Astrocyte (in vitro differentiated cells and primary cell): ENCODE measurements at regions not wholly inside any gene's neighbourhood (a gene's known extent, or its start where the extent isn't known, plus 50 kb on each side); places are given as distances from the start of the nearest gene placed in this dataset.

Experiments used
- DNase-seq: peaks from one replicate; pipeline ENCODE4 v3.0.0-alpha.2; 2010; ENCODE audit warnings: low read depth
- FAIRE-seq: peaks from 2 replicates; lab custom pipeline; 2011; peaks lifted over from hg19 to GRCh38; lab: Jason Lieb, UNC
- H2AFZ ChIP-seq: 2 replicates; pipeline ENCODE4 v1.6.0; 2012; ENCODE audit warnings: low read depth, low read length, inconsistent platforms
- H3K27ac ChIP-seq: 2 replicates; pipeline ENCODE4 v1.5.1; 2011; ENCODE audit warnings: low read depth, low read length, inconsistent platforms
- H3K27me3 ChIP-seq: 2 replicates; pipeline ENCODE4 v1.6.0; 2011; ENCODE audit warnings: low read length, inconsistent platforms; ENCODE audit not compliant: insufficient read depth
- H3K36me3 ChIP-seq: 2 replicates; pipeline ENCODE4 v1.5.1; 2011; ENCODE audit warnings: low read length, inconsistent platforms; ENCODE audit not compliant: insufficient read depth
- H3K4me1 ChIP-seq: 2 replicates; pipeline ENCODE4 v1.5.1; 2011; ENCODE audit warnings: low read length, inconsistent platforms; ENCODE audit not compliant: insufficient read depth
- H3K4me2 ChIP-seq: 2 replicates; pipeline ENCODE4 v1.6.0; 2012; ENCODE audit warnings: low read length, inconsistent platforms
- H3K4me3 ChIP-seq: 2 replicates; pipeline ENCODE4 v1.5.1; 2011; ENCODE audit warnings: low read depth, mild to moderate bottlenecking, low read length, inconsistent platforms; ENCODE audit not compliant: insufficient read depth
- H3K79me2 ChIP-seq: 2 replicates; pipeline ENCODE4 v1.6.0; 2012; ENCODE audit warnings: mild to moderate bottlenecking, low read length, inconsistent platforms; ENCODE audit not compliant: insufficient read depth
- H3K9ac ChIP-seq: 2 replicates; pipeline ENCODE4 v1.6.0; 2012; ENCODE audit warnings: mild to moderate bottlenecking, low read length, inconsistent platforms
- H3K9me3 ChIP-seq: 2 replicates; pipeline ENCODE4 v1.5.1; 2012; ENCODE audit warnings: low read depth, mild to moderate bottlenecking, low read length, inconsistent platforms; ENCODE audit not compliant: insufficient read depth
- H4K20me1 ChIP-seq: 2 replicates; pipeline ENCODE4 v1.6.0; 2012; ENCODE audit warnings: low read length, inconsistent platforms; ENCODE audit not compliant: insufficient read depth
- H3K27ac Mint-ChIP-seq: one replicate; pipeline ENCODE4 v1.8.0; 2021; ENCODE audit warnings: mild to moderate bottlenecking, mixed read lengths; ENCODE audit not compliant: unreplicated experiment
- H3K27me3 Mint-ChIP-seq: one replicate; pipeline ENCODE4 v1.8.0; 2021; ENCODE audit warnings: low read depth, mixed read lengths; ENCODE audit not compliant: unreplicated experiment
- H3K36me3 Mint-ChIP-seq: one replicate; pipeline ENCODE4 v1.8.0; 2021; ENCODE audit warnings: low read depth, mixed read lengths; ENCODE audit not compliant: unreplicated experiment
- H3K4me1 Mint-ChIP-seq: one replicate; pipeline ENCODE4 v1.8.0; 2021; ENCODE audit warnings: low read depth, mixed read lengths; ENCODE audit not compliant: unreplicated experiment
- H3K4me3 Mint-ChIP-seq: one replicate; pipeline ENCODE4 v1.8.0; 2021; ENCODE audit warnings: mild to moderate bottlenecking, moderate library complexity, mixed read lengths; ENCODE audit not compliant: unreplicated experiment
- H3K9me3 Mint-ChIP-seq: one replicate; pipeline ENCODE4 v1.8.0; 2021; ENCODE audit warnings: mild to moderate bottlenecking, mixed read lengths; ENCODE audit not compliant: unreplicated experiment
- CTCF ChIP-seq: IDR thresholded peaks from 2 replicates; pipeline ENCODE4 v1.5.1; 2011; ENCODE audit warnings: low read depth, mild to moderate bottlenecking, inconsistent platforms, low read length, moderate library complexity; ENCODE audit not compliant: insufficient read depth
- EZH2 ChIP-seq: IDR thresholded peaks from 2 replicates; pipeline ENCODE4 v1.6.1; 2012; ENCODE audit warnings: mild to moderate bottlenecking, low read length, inconsistent platforms; ENCODE audit not compliant: insufficient read depth

- no peak for FAIRE-seq
- H3K4me3 Mint-ChIP-seq, result no peak overlapping the region
Measured at GRCh38 chr7:41420421-41420820, 282.5 kb downstream of the INHBA start.

GRCh38 chr7:41418337-41418736, 284.6 kb downstream of the INHBA start:
- H3K4me1 Mint-ChIP-seq, result peaks cover 3% of the 10 kb centered on the region
- Histone ChIP-seq H3K27me3 (no peaks in the 10 kb centered on the region), H4K20me1 (no peaks in the 10 kb centered on the region), H3K4me2 (no peak overlapping the region), H3K79me2 (no peaks in the 10 kb centered on the region), H3K36me3 (no peaks in the 10 kb centered on the region), H2AFZ (no peak overlapping the region), H3K4me3 (no peak overlapping the region), H3K4me1 (no peaks in the 10 kb centered on the region), H3K27ac (no peak overlapping the region), H3K9me3 (no peaks in the 10 kb centered on the region), H3K9ac (no peak overlapping the region)
- peaks cover 7% of the 10 kb centered on the region for H3K9me3 Mint-ChIP-seq
- no peaks in the 10 kb centered on the region for H3K27me3 Mint-ChIP-seq
- no peak overlapping the region for H3K4me3 Mint-ChIP-seq
- TF ChIP-seq CTCF, result no peak
- no peak for TF ChIP-seq EZH2
- no peaks in the 10 kb centered on the region for H3K36me3 Mint-ChIP-seq
- FAIRE-seq (no peak), DNase-seq (no peak)
- no peak overlapping the region for H3K27ac Mint-ChIP-seq

More at GRCh38 chr7:41420421-41420820, 282.5 kb downstream of the INHBA start:
- H3K27me3 Mint-ChIP-seq, result no peaks in the 10 kb centered on the region
- Histone ChIP-seq H3K36me3 (no peaks in the 10 kb centered on the region), H3K4me2 (no peak overlapping the region), H3K9me3 (no peaks in the 10 kb centered on the region), H3K4me1 (peaks cover 3% of the 10 kb centered on the region), H3K4me3 (no peak overlapping the region), H3K27me3 (no peaks in the 10 kb centered on the region), H3K9ac (no peak overlapping the region), H2AFZ (no peak overlapping the region), H4K20me1 (no peaks in the 10 kb centered on the region), H3K27ac (no peak overlapping the region), H3K79me2 (no peaks in the 10 kb centered on the region)
- no peak overlapping the region for H3K27ac Mint-ChIP-seq
- DNase-seq, result peak; percentile 21
- peaks cover 2% of the 10 kb centered on the region for H3K9me3 Mint-ChIP-seq
- TF ChIP-seq CTCF (no peak), EZH2 (no peak)
- no peaks in the 10 kb centered on the region for H3K36me3 Mint-ChIP-seq
- peaks cover 8% of the 10 kb centered on the region for H3K4me1 Mint-ChIP-seq

GRCh38 chr7:41416208-41416595, 286.7 kb downstream of the INHBA start:
- Histone ChIP-seq H3K27ac (no peak overlapping the region), H3K9ac (no peak overlapping the region), H3K4me1 (no peaks in the 10 kb centered on the region), H3K9me3 (no peaks in the 10 kb centered on the region), H2AFZ (no peak overlapping the region), H3K27me3 (no peaks in the 10 kb centered on the region), H3K36me3 (no peaks in the 10 kb centered on the region), H3K79me2 (no peaks in the 10 kb centered on the region), H3K4me2 (no peak overlapping the region), H3K4me3 (no peak overlapping the region), H4K20me1 (no peaks in the 10 kb centered on the region)
- no peak for DNase-seq
- no peaks in the 10 kb centered on the region for H3K36me3 Mint-ChIP-seq
- no peak overlapping the region for H3K4me3 Mint-ChIP-seq
- no peaks in the 10 kb centered on the region for H3K27me3 Mint-ChIP-seq
- H3K27ac Mint-ChIP-seq, result no peak overlapping the region
- FAIRE-seq, result no peak
- peaks cover 9% of the 10 kb centered on the region for H3K4me1 Mint-ChIP-seq
- peaks cover 11% of the 10 kb centered on the region for H3K9me3 Mint-ChIP-seq
- TF ChIP-seq EZH2 (no peak), CTCF (no peak)
